ENCODE measurements at regions not wholly inside any gene's neighbourhood (a gene's known extent, or its start where the extent isn't known, plus 50 kb on each side); places are given as distances from the start of the nearest gene placed in this dataset.

DNA sequence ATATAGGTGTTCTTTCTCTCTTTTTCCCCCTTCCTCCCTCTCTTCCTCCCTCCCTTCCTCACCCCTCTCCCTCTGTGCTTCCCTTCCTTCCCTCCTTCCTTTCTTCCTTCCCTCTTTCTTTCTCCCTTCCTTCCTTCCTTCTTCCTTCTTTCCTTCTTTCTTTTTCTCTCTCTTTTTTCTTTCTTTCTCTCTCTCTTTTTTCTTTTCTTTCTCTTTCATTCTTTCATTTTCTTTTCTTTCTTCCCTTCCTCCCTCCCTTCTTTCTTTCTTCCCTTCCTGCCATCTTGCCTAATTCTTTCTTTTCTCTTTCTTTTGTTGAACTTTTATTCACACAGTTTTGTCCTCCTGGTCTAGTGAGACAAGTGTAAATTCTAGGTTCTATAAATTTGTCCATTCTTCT is 1595.6 kb downstream of the SI start:
- TF ChIP-seq CTCF (IDR thresholded peaks at IDR 0.05; ENCODE audit: poor library complexity), result no peak
- no peak for TF ChIP-seq EZH2 (IDR thresholded peaks at IDR 0.05; ENCODE audit: borderline replicate concordance)
- TF ChIP-seq EZH2phosphoT487 (IDR thresholded peaks at IDR 0.05; ENCODE audit: low read depth, severe bottlenecking, unreplicated experiment), result no peak

Data from hepatocyte (in vitro differentiated cells).